Fibroblast of mammary gland (primary cell): ENCODE measurements at regions not wholly inside any gene's neighbourhood (a gene's known extent, or its start where the extent isn't known, plus 50 kb on each side); places are given as distances from the start of the nearest gene placed in this dataset.

Experiments used
- DNase-seq: peaks from one replicate; pipeline ENCODE4 v3.0.0-alpha.2; 2010; ENCODE audit warnings: low read depth
- H3K4me3 ChIP-seq: 2 replicates; pipeline ENCODE4 v1.5.1; 2011; ENCODE audit warnings: low read depth, mild to moderate bottlenecking, low read length, moderate library complexity; ENCODE audit not compliant: control insufficient read depth
- TF ChIP-seq, protein P1 (sequence below): conservative IDR thresholded peaks from 2 replicates; pipeline ENCODE4 v1.5.1; 2011; ENCODE audit warnings: low read depth, low read length, inconsistent platforms; ENCODE audit not compliant: control insufficient read depth, insufficient read depth

GRCh38 chr2:128799730-128800129 lies 481.1 kb upstream of the HS6ST1 start:
- no peak for DNase-seq
- TF ChIP-seq, protein P1, sequence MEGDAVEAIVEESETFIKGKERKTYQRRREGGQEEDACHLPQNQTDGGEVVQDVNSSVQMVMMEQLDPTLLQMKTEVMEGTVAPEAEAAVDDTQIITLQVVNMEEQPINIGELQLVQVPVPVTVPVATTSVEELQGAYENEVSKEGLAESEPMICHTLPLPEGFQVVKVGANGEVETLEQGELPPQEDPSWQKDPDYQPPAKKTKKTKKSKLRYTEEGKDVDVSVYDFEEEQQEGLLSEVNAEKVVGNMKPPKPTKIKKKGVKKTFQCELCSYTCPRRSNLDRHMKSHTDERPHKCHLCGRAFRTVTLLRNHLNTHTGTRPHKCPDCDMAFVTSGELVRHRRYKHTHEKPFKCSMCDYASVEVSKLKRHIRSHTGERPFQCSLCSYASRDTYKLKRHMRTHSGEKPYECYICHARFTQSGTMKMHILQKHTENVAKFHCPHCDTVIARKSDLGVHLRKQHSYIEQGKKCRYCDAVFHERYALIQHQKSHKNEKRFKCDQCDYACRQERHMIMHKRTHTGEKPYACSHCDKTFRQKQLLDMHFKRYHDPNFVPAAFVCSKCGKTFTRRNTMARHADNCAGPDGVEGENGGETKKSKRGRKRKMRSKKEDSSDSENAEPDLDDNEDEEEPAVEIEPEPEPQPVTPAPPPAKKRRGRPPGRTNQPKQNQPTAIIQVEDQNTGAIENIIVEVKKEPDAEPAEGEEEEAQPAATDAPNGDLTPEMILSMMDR = no peak

DNA sequence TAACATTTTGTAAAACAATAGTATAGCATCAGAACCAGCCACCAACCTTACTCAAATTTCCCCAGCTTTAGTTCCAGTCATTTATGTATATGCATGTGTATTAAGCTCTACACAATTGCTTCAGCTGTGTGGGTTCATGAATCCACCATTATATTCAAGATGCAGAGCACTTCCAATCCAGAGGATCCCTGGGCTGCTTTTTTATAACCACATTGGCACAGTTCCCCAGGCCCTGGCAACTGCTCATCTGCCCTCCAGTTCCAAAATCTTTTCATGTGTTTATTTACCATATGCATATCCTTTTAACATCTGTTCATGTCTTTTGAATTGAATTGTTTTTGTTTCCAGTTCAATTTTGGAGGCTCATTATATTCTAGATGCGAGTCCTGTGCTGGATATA lies 482.9 kb upstream of the HS6ST1 start:
- H3K4me3 ChIP-seq = no peak overlapping the region
- no peak for DNase-seq
- TF ChIP-seq, protein P1 = no peak

More at GRCh38 chr2:128799730-128800129, 481.1 kb upstream of the HS6ST1 start:
- no peak overlapping the region for H3K4me3 ChIP-seq

DNA sequence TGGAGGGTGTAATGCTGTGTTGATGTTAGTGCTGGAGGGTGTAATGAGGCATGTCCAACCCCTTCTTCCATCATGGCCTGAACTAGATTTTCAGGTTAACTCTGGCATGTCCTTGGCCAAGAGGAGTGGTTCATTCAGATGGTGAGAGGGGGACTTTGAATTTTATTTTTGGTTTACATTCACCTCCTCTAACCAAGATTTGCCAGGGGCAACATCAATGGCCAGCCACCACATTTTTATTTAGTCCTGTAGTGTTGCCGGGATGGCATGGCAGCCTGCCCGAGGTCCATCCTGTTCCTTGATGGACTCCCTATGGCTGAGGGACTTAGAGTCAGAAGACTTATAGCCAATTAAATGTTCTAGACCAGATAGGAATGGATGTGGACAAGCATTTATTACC lies 484.6 kb upstream of the HS6ST1 start:
- TF ChIP-seq, protein P1 = no peak
- H3K4me3 ChIP-seq = no peak overlapping the region
- no peak for DNase-seq

DNA sequence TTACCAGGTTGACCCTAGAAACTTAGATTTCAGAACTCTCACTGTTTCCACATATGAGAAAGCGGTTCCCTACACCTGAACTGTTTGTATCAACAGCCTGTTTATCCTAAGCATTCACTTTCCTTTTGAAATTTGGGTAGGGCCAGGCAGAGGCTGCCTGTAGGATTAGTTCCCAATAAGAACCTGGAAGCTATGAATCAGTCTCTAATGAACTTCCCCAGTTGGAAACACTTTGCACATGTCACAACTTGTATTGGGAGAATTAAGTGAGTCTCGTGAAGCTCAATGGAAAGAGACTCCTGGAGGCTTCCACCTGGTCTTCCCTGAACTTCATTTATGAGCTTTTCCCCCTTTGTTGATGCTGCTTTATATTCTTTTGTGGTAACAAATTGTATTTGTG lies 486.6 kb upstream of the HS6ST1 start:
- DNase-seq = no peak
- TF ChIP-seq, protein P1 = no peak
- H3K4me3 ChIP-seq = no peak overlapping the region

GRCh38 chr2:128805918-128806317 lies 487.2 kb upstream of the HS6ST1 start:
- TF ChIP-seq, protein P1 = no peak
- no peak overlapping the region for H3K4me3 ChIP-seq
- DNase-seq = no peak

GRCh38 chr2:128807317-128807716 lies 488.6 kb upstream of the HS6ST1 start:
- H3K4me3 ChIP-seq = no peak overlapping the region
- TF ChIP-seq, protein P1 = no peak
- DNase-seq = no peak
